SJCRH30 (cell line): ENCODE measurements at regions not wholly inside any gene's neighbourhood (a gene's known extent, or its start where the extent isn't known, plus 50 kb on each side); places are given as distances from the start of the nearest gene placed in this dataset.

Source experiments
- DNase-seq, 2 experiments: peaks; one replicate each; pipeline ENCODE4 v3.0.0-alpha.2; 2015 to 2020
- H3K27ac ChIP-seq: fragments of 250-450 bp; sonication (Bioruptor Pico); 2 replicates; pipeline ENCODE4 v1.5.1; 2020; ENCODE audit warnings: mild to moderate bottlenecking, moderate library complexity
- H3K27me3 ChIP-seq: fragments of 250-450 bp; sonication (Bioruptor Pico); 2 replicates; pipeline ENCODE4 v1.5.1; 2020; ENCODE audit warnings: mild to moderate bottlenecking, moderate library complexity
- H3K36me3 ChIP-seq: fragments of 250-450 bp; sonication (Bioruptor Pico); 2 replicates; pipeline ENCODE4 v1.5.1; 2020; ENCODE audit warnings: mild to moderate bottlenecking, moderate library complexity
- H3K4me1 ChIP-seq: fragments of 250-450 bp; sonication (Bioruptor Pico); 2 replicates; pipeline ENCODE4 v1.5.1; 2020; ENCODE audit warnings: mild to moderate bottlenecking, moderate library complexity
- H3K4me3 ChIP-seq: fragments of 250-450 bp; sonication (Bioruptor Pico); 2 replicates; pipeline ENCODE4 v1.5.1; 2020; ENCODE audit warnings: mild to moderate bottlenecking, moderate library complexity
- H3K9me3 ChIP-seq: fragments of 250-450 bp; sonication (Bioruptor Pico); replicated peaks from 2 replicates; pipeline ENCODE4 v1.5.1; 2020; ENCODE audit warnings: mild to moderate bottlenecking, moderate library complexity

- H3K4me3 ChIP-seq = no peak overlapping the region
- H3K27me3 ChIP-seq = no peaks in the 10 kb centered on the region
- DNase-seq = no peak
- H3K9me3 ChIP-seq = no peaks in the 10 kb centered on the region
- no peaks in the 10 kb centered on the region for H3K36me3 ChIP-seq
- peaks cover 4% of the 10 kb centered on the region for H3K4me1 ChIP-seq
- no peak overlapping the region for H3K27ac ChIP-seq
These were observed 1886.9 kb downstream of the NCAM2 start for GRCh38 chr21:22885079-22885478.

GRCh38 chr21:22885614-22886013 lies 1887.4 kb downstream of the NCAM2 start:
- H3K9me3 ChIP-seq = no peaks in the 10 kb centered on the region
- no peak for DNase-seq
- H3K4me1 ChIP-seq = peaks cover 4% of the 10 kb centered on the region
- no peak overlapping the region for H3K27ac ChIP-seq
- H3K27me3 ChIP-seq = no peaks in the 10 kb centered on the region
- no peaks in the 10 kb centered on the region for H3K36me3 ChIP-seq
- no peak overlapping the region for H3K4me3 ChIP-seq

- H3K4me3 ChIP-seq = no peak overlapping the region
- no peak for DNase-seq
- no peaks in the 10 kb centered on the region for H3K36me3 ChIP-seq
- H3K27me3 ChIP-seq = no peaks in the 10 kb centered on the region
- no peak overlapping the region for H3K27ac ChIP-seq
- peaks cover 4% of the 10 kb centered on the region; the same call in 1 of the 2 replicates for H3K4me1 ChIP-seq
- H3K9me3 ChIP-seq = no peaks in the 10 kb centered on the region
These were observed 1891.2 kb downstream of the NCAM2 start for GRCh38 chr21:22889445-22889844.

- H3K4me1 ChIP-seq = peaks cover 4% of the 10 kb centered on the region; the same call in 1 of the 2 replicates
- no peaks in the 10 kb centered on the region for H3K27me3 ChIP-seq
- H3K4me3 ChIP-seq = no peak overlapping the region
- H3K9me3 ChIP-seq = no peaks in the 10 kb centered on the region
- no peaks in the 10 kb centered on the region for H3K36me3 ChIP-seq
- no peak overlapping the region for H3K27ac ChIP-seq
- no peak for DNase-seq
These were observed 1892.4 kb downstream of the NCAM2 start for GRCh38 chr21:22890656-22891055.

GRCh38 chr21:22892028-22892427 lies 1893.8 kb downstream of the NCAM2 start:
- DNase-seq = no peak
- Histone ChIP-seq H3K4me1 (peaks cover 4% of the 10 kb centered on the region; the same call in 1 of the 2 replicates), H3K27ac (no peak overlapping the region), H3K4me3 (no peak overlapping the region), H3K9me3 (no peaks in the 10 kb centered on the region), H3K36me3 (no peaks in the 10 kb centered on the region), H3K27me3 (no peaks in the 10 kb centered on the region)

- Histone ChIP-seq H3K9me3 (no peaks in the 10 kb centered on the region), H3K27me3 (no peaks in the 10 kb centered on the region), H3K4me3 (no peak overlapping the region), H3K4me1 (peaks cover 7% of the 10 kb centered on the region; the same call in 1 of the 2 replicates), H3K36me3 (no peaks in the 10 kb centered on the region), H3K27ac (no peak overlapping the region)
- DNase-seq = no peak
These were observed 1894.5 kb downstream of the NCAM2 start for GRCh38 chr21:22892740-22893139.

GRCh38 chr21:22898051-22898665 lies 1899.9 kb downstream of the NCAM2 start:
- Histone ChIP-seq H3K4me3 (no peak overlapping the region), H3K9me3 (no peaks in the 10 kb centered on the region), H3K4me1 (peaks cover 3% of the 10 kb centered on the region; the same call in 1 of the 2 replicates), H3K36me3 (no peaks in the 10 kb centered on the region), H3K27ac (no peak overlapping the region), H3K27me3 (no peaks in the 10 kb centered on the region)
- no peak for DNase-seq

- Histone ChIP-seq H3K9me3 (no peaks in the 10 kb centered on the region), H3K4me1 (peaks cover 3% of the 10 kb centered on the region; the same call in 1 of the 2 replicates), H3K4me3 (no peak overlapping the region), H3K27ac (0 out of 2 replicates have a peak overlapping the region, but pooled peaks have one; percentile 13), H3K36me3 (no peaks in the 10 kb centered on the region), H3K27me3 (no peaks in the 10 kb centered on the region)
- peak in 1 of 2 experiments; percentile 55 for DNase-seq
These were observed 1902.3 kb downstream of the NCAM2 start for GRCh38 chr21:22900490-22900889.

GRCh38 chr21:22903851-22904250 lies 1905.6 kb downstream of the NCAM2 start:
- Histone ChIP-seq H3K36me3 (no peaks in the 10 kb centered on the region), H3K4me1 (no peaks in the 10 kb centered on the region), H3K27ac (no peak overlapping the region), H3K27me3 (no peaks in the 10 kb centered on the region), H3K9me3 (no peaks in the 10 kb centered on the region), H3K4me3 (no peak overlapping the region)
- no peak for DNase-seq

- Histone ChIP-seq H3K27me3 (no peaks in the 10 kb centered on the region), H3K36me3 (no peaks in the 10 kb centered on the region), H3K27ac (no peak overlapping the region), H3K4me3 (no peak overlapping the region), H3K9me3 (no peaks in the 10 kb centered on the region), H3K4me1 (no peaks in the 10 kb centered on the region)
- DNase-seq = no peak
These were observed 1906.2 kb downstream of the NCAM2 start for GRCh38 chr21:22904385-22904784.

GRCh38 chr21:22925032-22925431 lies 1926.8 kb downstream of the NCAM2 start:
- Histone ChIP-seq H3K36me3 (no peaks in the 10 kb centered on the region), H3K4me1 (no peaks in the 10 kb centered on the region), H3K27ac (no peak overlapping the region), H3K4me3 (no peak overlapping the region), H3K9me3 (no peaks in the 10 kb centered on the region), H3K27me3 (no peaks in the 10 kb centered on the region)
- DNase-seq = no peak

- H3K27me3 ChIP-seq = no peaks in the 10 kb centered on the region
- no peaks in the 10 kb centered on the region for H3K4me1 ChIP-seq
- H3K27ac ChIP-seq = no peak overlapping the region
- no peak for DNase-seq
- no peaks in the 10 kb centered on the region for H3K36me3 ChIP-seq
- no peaks in the 10 kb centered on the region for H3K9me3 ChIP-seq
- H3K4me3 ChIP-seq = no peak overlapping the region
These were observed 1929.3 kb downstream of the NCAM2 start for GRCh38 chr21:22927469-22927868.

GRCh38 chr21:22941779-22942490 lies 1943.7 kb downstream of the NCAM2 start:
- H3K4me1 ChIP-seq = no peaks in the 10 kb centered on the region
- DNase-seq = no peak
- H3K27me3 ChIP-seq = no peaks in the 10 kb centered on the region
- no peaks in the 10 kb centered on the region for H3K36me3 ChIP-seq
- no peaks in the 10 kb centered on the region for H3K9me3 ChIP-seq
- no peak overlapping the region for H3K4me3 ChIP-seq
- H3K27ac ChIP-seq = no peak overlapping the region

- H3K9me3 ChIP-seq = no peaks in the 10 kb centered on the region; the same call in 1 of the 2 replicates
- no peak overlapping the region for H3K4me3 ChIP-seq
- H3K4me1 ChIP-seq = peaks cover 5% of the 10 kb centered on the region
- no peak for DNase-seq
- H3K27ac ChIP-seq = no peak overlapping the region
- H3K27me3 ChIP-seq = no peaks in the 10 kb centered on the region
- H3K36me3 ChIP-seq = no peaks in the 10 kb centered on the region
These were observed 1957.3 kb downstream of the NCAM2 start for GRCh38 chr21:22955559-22955958.

GRCh38 chr21:22961258-22961657 lies 1963.0 kb downstream of the NCAM2 start:
- Histone ChIP-seq H3K27ac (peak overlapping the region; percentile 24; the same call in 1 of the 2 replicates), H3K9me3 (no peaks in the 10 kb centered on the region; the same call in 1 of the 2 replicates), H3K4me1 (peaks cover 43% of the 10 kb centered on the region), H3K27me3 (no peaks in the 10 kb centered on the region), H3K4me3 (no peak overlapping the region), H3K36me3 (no peaks in the 10 kb centered on the region)
- peak; percentile 18 to 58 for DNase-seq
